T-cell (primary cell): ENCODE measurements at regions not wholly inside any gene's neighbourhood (a gene's known extent, or its start where the extent isn't known, plus 50 kb on each side); places are given as distances from the start of the nearest gene placed in this dataset.

Experiments used
- ATAC-seq, 4 experiments: fragments of 200-7000 bp in 3 of 4; fragments of 150-1000 bp in 1 of 4; cut with Tn5 transposase; replicated peaks in 1 of 4; 1 replicate in 3 of 4; 2 replicates in 1 of 4; pipeline ENCODE4 v1.10.0; 2021; ENCODE audit warnings: moderate library complexity in 3 of 4, mild to moderate bottlenecking in 2 of 4, moderate number of reproducible peaks in 1 of 4
- CTCF ChIA-PET, 2 donors: fragments of 300-600 bp; sonication (Branson Sonifier 250); formaldehyde crosslinking; loops; one replicate each; lab custom pipeline; 2022; ENCODE audit warnings: antibody characterized with exemption in 2 of 2; lab: Charles Lee
- POLR2A ChIA-PET, 2 donors: fragments of 300-600 bp; sonication (Branson Sonifier 250); formaldehyde crosslinking; loops; one replicate each; lab custom pipeline; 2022; ENCODE audit warnings: antibody characterized with exemption in 2 of 2; lab: Charles Lee
- DNase-seq, 35 experiments: peaks; one replicate each; pipeline versions ENCODE4 v3.0.0 to v3.0.0-alpha.2; 2013 to 2023
- H3K27ac ChIP-seq: one replicate; pipeline ENCODE4 v1.5.1; 2013; ENCODE audit warnings: low read length
- H3K27me3 ChIP-seq, 2 experiments: replicated peaks in 1 of 2; 1 replicate in 1 of 2; 2 replicates in 1 of 2; pipeline versions ENCODE4 v1.6.1 to v1.7.0; 2013; ENCODE audit warnings: low read length in 1 of 2, mixed read lengths in 1 of 2; ENCODE audit not compliant: control insufficient read depth in 2 of 2, insufficient read depth in 2 of 2; ENCODE audit errors: extremely low read depth in 1 of 2
- H3K36me3 ChIP-seq, 2 donors: 1 replicate in 1 of 2; 2 replicates in 1 of 2; pipeline versions ENCODE4 v1.6.1 to v1.7.0; 2013; ENCODE audit warnings: low read length in 1 of 2; ENCODE audit not compliant: control insufficient read depth in 2 of 2, insufficient read depth in 1 of 2; ENCODE audit errors: extremely low read depth in 1 of 2
- H3K4me1 ChIP-seq, 2 experiments: 1 replicate in 1 of 2; 2 replicates in 1 of 2; pipeline versions ENCODE4 v1.6.1 to v1.7.0; 2013; ENCODE audit warnings: low read length in 2 of 2, mixed read lengths in 1 of 2; ENCODE audit not compliant: insufficient read depth in 2 of 2, control insufficient read depth in 1 of 2; ENCODE audit errors: extremely low read depth in 1 of 2
- H3K4me3 ChIP-seq, 2 donors: 1 replicate in 1 of 2; 2 replicates in 1 of 2; pipeline versions ENCODE4 v1.5.1 to v1.7.0; 2013; ENCODE audit warnings: mild to moderate bottlenecking in 2 of 2, low read length in 1 of 2, moderate library complexity in 1 of 2; ENCODE audit not compliant: control insufficient read depth in 1 of 2; ENCODE audit errors: extremely low read depth in 1 of 2
- H3K9me3 ChIP-seq: 2 replicates; pipeline ENCODE4 v1.7.0; 2013
- H3K27ac Mint-ChIP-seq, 2 donors: one replicate each; pipeline ENCODE4 v1.8.0; 2020 to 2021; ENCODE audit warnings: mild to moderate bottlenecking in 2 of 2, mixed read lengths in 2 of 2
- H3K27me3 Mint-ChIP-seq, 2 donors: one replicate each; pipeline ENCODE4 v1.8.0; 2021 to 2022; ENCODE audit warnings: mixed read lengths in 2 of 2
- H3K36me3 Mint-ChIP-seq: one replicate; pipeline ENCODE4 v1.8.0; 2021; ENCODE audit warnings: mixed read lengths
- H3K4me1 Mint-ChIP-seq, 3 donors: one replicate each; pipeline ENCODE4 v1.8.0; 2020 to 2022; ENCODE audit warnings: mixed read lengths in 3 of 3, mild to moderate bottlenecking in 1 of 3
- H3K4me3 Mint-ChIP-seq, 3 donors: one replicate each; pipeline ENCODE4 v1.8.0; 2020 to 2022; ENCODE audit warnings: mild to moderate bottlenecking in 3 of 3, mixed read lengths in 3 of 3, moderate library complexity in 3 of 3
- H3K9me3 Mint-ChIP-seq, 3 donors: one replicate each; pipeline ENCODE4 v1.8.0; 2020 to 2022; ENCODE audit warnings: mixed read lengths in 3 of 3
- WGBS: methylation state at CpG from one replicate; pipeline ENCODE4 v1.1.5; 2013; ENCODE audit warnings: missing lambda C conversion rate; ENCODE audit not compliant: insufficient coverage; 5-methylcytosine and 5-hydroxymethylcytosine counted together

GRCh38 chr14:66069830-66070541 lies 416.2 kb upstream of the CCDC196 start:
- no peak for DNase-seq
- Mint-ChIP-seq H3K4me1 (peaks cover 2 to 7% (median 5%) of the 10 kb centered on the region in 3 donors), H3K9me3 (no peaks in the 10 kb centered on the region), H3K36me3 (no peaks in the 10 kb centered on the region), H3K27ac (no peak overlapping the region), H3K27me3 (peaks cover 4 to 7% of the 10 kb centered on the region in 2 donors), H3K4me3 (no peak overlapping the region)
- no peak overlapping the region for H3K27ac ChIP-seq
- CTCF ChIA-PET: interaction anchor here (0.6 to 3.7 kb wide), 12 partner anchors 9 to 1081 kb away, joined by 3 to 44 read pairs (median 4); no protein-coding TSS in a partner anchor
- no peaks in the 10 kb centered on the region for H3K9me3 ChIP-seq
- H3K4me3 ChIP-seq: no peak overlapping the region
- no peak for ATAC-seq
- no peaks in the 10 kb centered on the region for H3K4me1 ChIP-seq
- POLR2A ChIA-PET: interaction anchor here in 1 of 2 donors (0.5 kb wide), 1 partner anchor 1193 kb away, joined by 4 read pairs; no protein-coding TSS in a partner anchor
- 80% methylated on average over 3 of the region's 7 CpGs for WGBS
- no peaks in the 10 kb centered on the region for H3K36me3 ChIP-seq
- peaks cover 0 to 4% of the 10 kb centered on the region in 2 experiments for H3K27me3 ChIP-seq

DNA sequence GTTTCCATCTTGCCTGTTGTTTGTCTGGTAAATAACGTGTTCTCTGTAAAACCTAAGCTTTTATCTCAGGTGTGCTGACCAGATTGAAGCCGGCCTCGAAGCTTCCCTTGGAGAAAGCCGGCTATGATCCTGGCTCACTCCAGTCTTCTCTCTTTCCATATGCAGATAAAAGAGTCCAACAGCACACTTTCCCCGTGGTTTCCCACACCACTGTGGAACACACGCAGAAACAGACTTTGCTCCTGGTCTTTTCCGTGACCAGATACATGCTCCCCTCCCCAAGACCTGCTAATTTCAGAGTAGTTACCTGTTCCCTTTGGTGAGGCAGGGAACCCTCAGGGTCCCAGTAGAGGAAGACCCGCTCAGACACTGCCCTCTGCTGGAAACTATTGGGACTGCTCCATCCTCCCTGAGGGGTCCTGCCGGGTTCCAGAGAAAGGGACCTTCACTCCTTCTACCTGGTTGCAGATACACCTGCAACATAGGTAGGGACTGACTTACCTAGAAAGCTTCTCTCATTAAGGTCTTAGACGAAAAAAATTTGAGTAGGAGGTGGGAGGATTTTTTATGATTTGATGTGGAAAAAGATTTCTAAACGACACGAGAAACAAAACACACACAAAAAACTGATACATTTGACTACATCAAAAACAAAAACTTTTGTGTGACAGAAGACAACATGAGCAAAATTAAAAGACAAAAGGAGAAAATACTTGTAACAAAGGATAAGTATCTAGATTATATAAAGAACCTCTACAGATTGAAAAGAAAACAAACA lies 415.4 kb upstream of the CCDC196 start:
- Histone ChIP-seq H3K4me3 (no peak overlapping the region), H3K36me3 (no peaks in the 10 kb centered on the region), H3K27ac (no peak overlapping the region), H3K4me1 (no peaks in the 10 kb centered on the region), H3K27me3 (peaks cover 0 to 4% of the 10 kb centered on the region in 2 experiments), H3K9me3 (no peaks in the 10 kb centered on the region)
- whole genome bisulfite sequencing: 73% methylated on average over 7 of the region's 12 CpGs
- CTCF ChIA-PET: interaction anchor here (0.6 to 3.7 kb wide), 14 partner anchors 8 to 1990 kb away, joined by 3 to 44 read pairs (median 4); no protein-coding TSS in a partner anchor
- POLR2A ChIA-PET: interaction anchor here in 1 of 2 donors (0.5 kb wide), 1 partner anchor 1194 kb away, joined by 4 read pairs; no protein-coding TSS in a partner anchor
- H3K27me3 Mint-ChIP-seq: peaks cover 4 to 7% of the 10 kb centered on the region in 2 donors
- DNase-seq (peak; percentile 8 to 79 (median 61)), ATAC-seq (peak; percentile 73 to 86 (median 83))
- peaks cover 2 to 7% (median 5%) of the 10 kb centered on the region in 3 donors for H3K4me1 Mint-ChIP-seq
- H3K36me3 Mint-ChIP-seq: no peaks in the 10 kb centered on the region
- no peak overlapping the region for H3K27ac Mint-ChIP-seq
- H3K9me3 Mint-ChIP-seq: no peaks in the 10 kb centered on the region
- no peak overlapping the region for H3K4me3 Mint-ChIP-seq

- H3K27me3 ChIP-seq: peaks cover 0 to 4% of the 10 kb centered on the region in 2 experiments
- peaks cover 2 to 7% (median 5%) of the 10 kb centered on the region in 3 donors for H3K4me1 Mint-ChIP-seq
- no peak overlapping the region for H3K4me3 ChIP-seq
- no peaks in the 10 kb centered on the region for H3K36me3 Mint-ChIP-seq
- WGBS: 100% methylated on average over 2 of the region's 5 CpGs
- CTCF ChIA-PET: interaction anchor here (0.6 to 3.7 kb wide), 7 partner anchors 13 to 910 kb away, joined by 3 to 44 read pairs (median 5); no protein-coding TSS in a partner anchor
- peaks cover 4 to 7% of the 10 kb centered on the region in 2 donors for H3K27me3 Mint-ChIP-seq
- POLR2A ChIA-PET: no interaction called here
- H3K4me3 Mint-ChIP-seq: no peak overlapping the region
- H3K36me3 ChIP-seq: no peaks in the 10 kb centered on the region
- ATAC-seq (no peak), DNase-seq (no peak)
- H3K27ac ChIP-seq: no peak overlapping the region
- no peaks in the 10 kb centered on the region for H3K9me3 Mint-ChIP-seq
- H3K4me1 ChIP-seq: no peaks in the 10 kb centered on the region
- no peaks in the 10 kb centered on the region for H3K9me3 ChIP-seq
- H3K27ac Mint-ChIP-seq: no peak overlapping the region
These were observed 413.7 kb upstream of the CCDC196 start for GRCh38 chr14:66072190-66073084.

DNA sequence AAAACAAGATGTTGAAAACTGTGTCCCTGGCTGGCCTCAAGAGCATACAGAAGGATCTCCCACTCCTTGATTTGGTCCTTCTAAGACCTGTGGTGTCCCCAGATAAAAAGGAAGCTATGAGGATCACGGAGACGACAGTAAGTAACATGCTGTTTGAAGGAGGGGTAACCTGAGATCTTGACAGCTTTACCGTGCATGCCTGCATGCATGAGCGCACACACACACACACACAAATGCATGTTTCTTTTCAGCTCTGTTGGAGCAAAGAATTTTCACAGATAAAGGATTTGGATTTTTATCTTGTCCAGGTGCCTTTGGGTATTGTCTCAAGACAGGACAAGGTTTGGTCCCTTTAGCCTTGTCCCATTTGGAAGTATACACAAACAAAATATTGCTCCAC lies 411.6 kb upstream of the CCDC196 start:
- no peak for DNase-seq
- Histone ChIP-seq H3K27ac (no peak overlapping the region), H3K4me3 (no peak overlapping the region), H3K36me3 (no peaks in the 10 kb centered on the region), H3K4me1 (no peaks in the 10 kb centered on the region), H3K9me3 (no peaks in the 10 kb centered on the region), H3K27me3 (peaks cover 0 to 4% of the 10 kb centered on the region in 2 experiments)
- WGBS: no CpG with 5 or more reads among the region's 4 CpGs
- ATAC-seq: no peak
- Mint-ChIP-seq H3K9me3 (no peaks in the 10 kb centered on the region), H3K4me3 (no peak overlapping the region), H3K36me3 (no peaks in the 10 kb centered on the region), H3K4me1 (peaks cover 2 to 7% (median 5%) of the 10 kb centered on the region in 3 donors), H3K27me3 (peaks cover under 1 to 12% of the 10 kb centered on the region in 2 donors), H3K27ac (no peak overlapping the region)
- ChIA-PET POLR2A (no interaction called here), CTCF (interaction anchor here in 1 of 2 donors (0.6 to 1.3 kb wide), 5 partner anchors 11 to 1589 kb away, joined by 3 to 4 read pairs (median 3); no protein-coding TSS in a partner anchor)

GRCh38 chr14:66076176-66076575 lies 410.0 kb upstream of the CCDC196 start:
- POLR2A ChIA-PET: no interaction called here
- no peaks in the 10 kb centered on the region for H3K27me3 ChIP-seq
- Mint-ChIP-seq H3K27ac (no peak overlapping the region), H3K36me3 (no peaks in the 10 kb centered on the region), H3K4me1 (no peaks in the 10 kb centered on the region), H3K9me3 (no peaks in the 10 kb centered on the region), H3K27me3 (peaks cover 4 to 6% of the 10 kb centered on the region in 2 donors), H3K4me3 (no peak overlapping the region)
- CTCF ChIA-PET: no interaction called here
- H3K4me1 ChIP-seq: no peaks in the 10 kb centered on the region
- H3K4me3 ChIP-seq: no peak overlapping the region
- ATAC-seq: no peak
- H3K9me3 ChIP-seq: no peaks in the 10 kb centered on the region
- 79% methylated on average over 3 of the region's 3 CpGs for WGBS
- H3K36me3 ChIP-seq: no peaks in the 10 kb centered on the region
- DNase-seq: no peak
- H3K27ac ChIP-seq: no peak overlapping the region
